Activated CD4-positive, alpha-beta T cell treated with anti-CD3 and anti-CD28 coated beads, Interleukin-2, amount 50 U/mL, for 16 hours (primary cell): ENCODE measurements at regions not wholly inside any gene's neighbourhood (a gene's known extent, or its start where the extent isn't known, plus 50 kb on each side); places are given as distances from the start of the nearest gene placed in this dataset.

Source experiments
- DNase-seq: peaks from one replicate; pipeline ENCODE4 v3.0.0-alpha.2; 2020

- DNase-seq: no peak
Observed at GRCh38 chr1:81613803-81614202, 186.9 kb upstream of the ADGRL2 start.

GRCh38 chr1:81607924-81608323, 192.8 kb upstream of the ADGRL2 start:
- DNase-seq: no peak

- no peak for DNase-seq
Observed at GRCh38 chr1:81607086-81607485, 193.6 kb upstream of the ADGRL2 start.

DNA sequence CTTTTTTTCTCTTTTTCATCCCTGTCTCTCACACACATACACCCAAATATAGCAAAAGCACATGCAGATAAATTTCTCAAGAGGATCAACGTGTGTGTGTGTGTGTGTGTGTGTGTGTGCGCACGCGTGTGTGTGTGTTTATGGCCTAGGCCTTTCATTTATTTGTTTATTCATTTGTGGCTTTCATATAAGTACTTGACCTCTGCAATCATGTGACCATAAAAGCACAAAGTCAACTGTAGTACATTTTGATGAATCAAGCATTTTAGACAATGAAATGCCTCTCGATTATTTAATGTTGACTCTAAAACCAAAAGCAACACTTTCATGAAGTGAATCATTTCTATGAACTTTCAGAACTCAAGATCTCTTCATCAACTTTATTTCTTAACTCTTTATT, 194.1 kb upstream of the ADGRL2 start:
- no peak for DNase-seq

DNA sequence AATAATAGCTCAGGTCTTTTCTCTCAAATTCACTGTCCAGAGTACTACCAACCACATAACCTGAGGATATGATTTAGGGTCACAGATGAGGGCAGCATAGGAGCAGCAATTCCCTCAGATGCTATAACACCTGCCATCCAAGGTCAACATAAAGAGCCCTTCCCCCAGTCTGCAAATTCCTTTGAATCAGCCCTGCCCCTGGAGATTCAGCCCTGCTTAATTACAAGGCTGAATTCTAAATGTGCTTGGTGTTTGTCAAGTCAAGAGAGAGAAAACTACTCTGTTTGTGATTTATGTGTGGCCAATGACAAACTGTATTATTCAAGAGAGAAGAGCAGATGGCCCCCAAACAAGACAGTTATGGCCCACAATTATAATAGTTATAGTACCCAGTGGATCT, 195.7 kb upstream of the ADGRL2 start:
- no peak for DNase-seq

DNA sequence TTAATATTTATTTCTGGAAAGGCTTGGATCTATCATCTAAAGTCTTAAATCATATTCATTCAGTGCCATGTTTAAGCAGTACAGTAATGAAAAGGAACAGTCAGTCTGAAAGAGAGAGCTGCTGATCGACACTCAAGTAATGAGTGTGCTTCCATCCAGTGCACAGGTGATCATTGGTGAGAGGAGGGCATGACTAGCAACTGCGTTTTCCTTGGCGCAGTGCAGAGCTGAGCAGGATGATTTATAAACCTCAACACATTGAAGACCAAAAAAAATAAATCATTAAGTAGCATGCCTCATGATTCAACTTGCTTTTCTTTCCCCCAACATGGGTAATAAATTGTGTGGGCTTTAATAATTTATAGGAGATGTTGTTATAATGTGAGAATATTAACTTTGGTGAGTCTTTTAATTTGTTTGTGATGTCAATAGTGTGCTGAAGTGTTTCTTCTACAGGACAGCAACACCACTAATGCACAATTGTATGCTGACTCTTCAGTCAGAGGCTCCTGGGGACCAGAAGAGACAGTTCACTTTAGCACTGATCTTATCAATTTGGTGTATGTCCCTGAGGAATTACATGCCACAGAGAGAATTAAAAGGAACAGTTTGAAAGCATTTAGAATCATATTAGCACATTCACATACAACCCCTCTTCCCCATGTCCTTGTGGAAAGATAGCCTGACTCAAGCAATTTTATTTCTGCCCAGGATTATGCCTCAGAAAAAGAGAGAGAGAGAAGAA, 199.7 kb upstream of the ADGRL2 start:
- no peak for DNase-seq

DNA sequence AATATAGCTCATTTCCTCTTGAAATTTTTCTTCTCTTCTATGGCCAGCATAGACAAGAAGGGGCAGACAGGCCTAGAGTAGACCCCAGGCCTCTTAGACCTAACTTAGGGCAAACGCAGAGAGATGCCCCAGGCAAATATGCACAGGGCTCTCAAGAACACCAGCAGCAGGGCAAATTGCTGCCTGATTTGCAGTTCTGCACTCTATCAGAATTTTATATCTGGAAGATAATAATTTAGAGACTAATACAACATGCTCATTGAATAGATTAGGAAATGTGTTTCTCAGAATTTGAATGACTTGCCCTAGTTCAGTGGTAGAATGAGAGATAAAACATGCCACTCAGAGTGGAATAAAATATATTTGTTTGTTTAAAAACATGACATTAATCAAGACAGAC, 200.4 kb upstream of the ADGRL2 start:
- no peak for DNase-seq

DNA sequence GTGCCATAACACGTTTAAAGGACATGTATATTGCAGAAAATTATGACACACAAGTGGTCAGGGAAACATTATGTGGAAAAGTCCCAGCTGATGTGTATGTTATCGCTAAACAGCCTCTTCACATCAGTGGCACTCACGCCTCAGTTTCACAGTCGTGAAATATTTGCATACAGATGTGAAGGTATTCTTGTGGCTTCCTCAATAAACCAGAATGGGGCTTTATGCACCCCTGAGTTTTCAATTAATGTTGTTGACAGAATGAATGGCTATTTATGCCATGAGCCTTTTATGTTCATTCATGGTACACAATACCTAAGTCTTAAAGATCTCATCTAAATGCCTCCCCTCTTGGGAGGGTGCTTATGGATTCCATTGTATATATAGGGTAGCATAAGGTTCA, 202.1 kb upstream of the ADGRL2 start:
- no peak for DNase-seq

DNA sequence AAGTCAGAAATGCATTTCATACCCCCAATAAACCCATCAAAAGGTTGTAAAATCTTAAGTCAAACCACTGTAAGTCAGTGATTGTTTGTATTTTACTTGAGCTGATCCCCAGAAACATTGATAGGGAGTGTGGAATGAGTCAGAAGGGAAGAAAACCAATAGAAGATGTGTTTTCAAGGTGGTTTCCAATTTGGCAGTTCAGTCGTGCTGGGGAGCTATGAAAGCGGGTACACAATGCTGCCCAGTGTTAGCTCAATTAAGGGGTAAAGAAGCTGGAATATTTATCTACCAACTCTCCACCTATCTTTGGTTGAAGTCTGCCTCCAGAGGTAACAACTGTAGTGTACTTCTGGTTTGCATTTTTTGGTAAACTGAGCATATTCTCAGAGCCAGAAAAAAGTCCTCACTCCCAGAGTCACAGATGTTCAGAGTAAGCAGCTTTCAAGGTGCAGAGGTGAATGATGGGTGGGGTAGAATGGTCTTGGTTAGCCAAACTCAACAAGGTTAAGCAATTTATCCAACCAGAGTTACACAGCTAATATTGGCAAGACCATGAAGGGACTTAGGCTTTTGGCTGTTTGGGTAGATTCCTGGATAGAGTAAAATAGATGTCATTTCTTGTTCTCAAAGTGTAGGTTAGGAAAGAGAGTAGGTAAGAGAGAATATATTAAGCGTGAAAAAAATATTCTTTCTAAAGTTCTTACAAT, 202.9 kb upstream of the ADGRL2 start:
- DNase-seq: no peak

GRCh38 chr1:81596341-81596740, 204.4 kb upstream of the ADGRL2 start:
- no peak for DNase-seq

- DNase-seq: no peak
Observed at GRCh38 chr1:81594206-81594605, 206.5 kb upstream of the ADGRL2 start.

DNA sequence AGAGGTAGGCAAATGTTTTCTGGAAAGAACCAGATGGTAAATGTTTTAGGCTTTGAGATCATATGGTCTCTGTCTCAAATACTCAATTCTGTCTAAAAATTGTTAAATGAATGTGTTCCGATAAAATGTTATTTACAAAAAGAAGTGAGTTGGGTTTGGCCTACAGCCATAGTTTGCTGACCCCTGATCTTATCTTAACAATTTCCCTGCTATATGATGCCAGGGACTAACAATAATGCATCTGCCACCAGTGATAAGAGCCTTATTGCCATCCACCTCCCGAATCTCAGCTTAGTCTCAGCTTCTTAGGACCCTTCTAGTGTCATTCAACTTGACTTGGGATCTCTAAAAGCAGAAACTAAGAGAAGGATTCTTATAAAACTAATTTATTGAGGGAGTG, 208.5 kb upstream of the ADGRL2 start:
- no peak for DNase-seq

DNA sequence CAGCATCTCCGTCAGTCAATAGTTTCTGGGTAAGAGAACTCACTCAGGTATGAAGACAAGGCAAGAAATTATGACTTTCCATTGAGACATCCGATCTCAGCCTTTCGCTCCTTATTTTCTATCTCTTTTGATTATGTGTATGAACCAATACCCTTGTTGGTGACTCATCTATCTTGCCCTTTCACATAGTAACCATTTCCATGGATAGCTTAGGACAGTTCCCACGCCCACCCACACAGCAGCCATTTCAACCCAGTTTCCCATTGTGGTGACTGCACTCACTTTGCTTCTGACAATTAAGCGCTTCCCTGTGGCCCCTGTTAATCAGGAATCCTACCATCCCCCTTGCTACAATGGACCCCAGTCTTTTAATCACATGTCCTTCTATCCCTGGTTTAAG, 210.6 kb upstream of the ADGRL2 start:
- DNase-seq: no peak

DNA sequence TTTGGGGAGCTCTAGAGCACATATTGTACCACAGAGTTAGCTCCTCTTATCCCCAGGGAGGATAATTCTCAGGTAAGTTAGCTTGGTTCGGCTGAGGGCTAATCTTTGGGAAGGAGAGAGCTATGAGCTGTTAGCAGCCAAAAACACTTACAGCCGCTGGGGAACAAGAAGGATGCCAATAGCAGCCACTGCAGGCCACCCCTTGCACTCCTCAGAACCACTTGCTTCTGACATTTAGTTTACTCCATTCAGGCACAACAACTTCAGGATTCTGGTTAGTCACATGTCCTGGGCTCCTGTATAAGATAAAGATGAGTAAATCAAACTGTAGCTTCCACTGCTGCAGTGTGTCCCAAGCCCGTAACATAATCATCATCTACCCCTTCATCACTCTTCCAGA, 212.6 kb upstream of the ADGRL2 start:
- DNase-seq: no peak

GRCh38 chr1:81587426-81587825, 213.3 kb upstream of the ADGRL2 start:
- no peak for DNase-seq

GRCh38 chr1:81585371-81585770, 215.4 kb upstream of the ADGRL2 start:
- DNase-seq: no peak

DNA sequence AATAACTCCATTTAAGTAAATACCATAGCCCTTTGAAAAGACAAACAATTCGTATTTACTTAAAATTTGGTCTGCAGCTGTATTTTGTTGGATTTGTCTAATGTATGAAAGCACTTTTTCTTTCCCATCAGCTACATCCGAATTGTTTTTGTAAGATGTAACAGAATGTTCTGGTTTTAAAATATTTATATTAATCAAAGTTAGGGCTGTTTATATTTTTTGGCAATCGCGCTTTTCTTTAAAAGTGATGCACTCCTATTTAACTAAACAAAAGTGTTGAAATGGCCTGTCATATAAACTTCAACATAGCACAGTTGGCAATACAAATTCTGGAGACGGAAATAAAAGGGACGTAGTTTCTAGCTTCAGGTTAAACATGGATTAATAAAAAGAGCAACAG, 216.3 kb upstream of the ADGRL2 start:
- no peak for DNase-seq

DNA sequence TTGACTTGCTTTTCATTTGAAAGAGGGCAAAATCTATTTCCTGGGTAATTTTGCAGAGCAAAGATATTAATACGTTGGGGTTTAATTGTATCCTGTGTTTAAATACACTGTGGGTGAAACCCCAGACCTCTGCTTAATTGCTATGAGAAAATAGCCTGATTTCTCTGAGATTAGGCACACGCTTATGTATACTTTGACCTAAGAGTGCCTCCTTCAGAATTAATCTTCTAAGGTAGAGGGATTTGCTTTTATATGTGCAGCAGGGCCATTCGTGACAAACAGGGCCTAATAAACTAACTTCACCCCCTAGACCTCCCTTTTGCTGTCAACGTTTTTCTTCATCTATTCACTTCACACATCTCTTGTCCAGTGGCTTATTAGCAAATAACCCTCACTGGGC, 216.9 kb upstream of the ADGRL2 start:
- DNase-seq: no peak

GRCh38 chr1:81582467-81582986, 218.2 kb upstream of the ADGRL2 start:
- no peak for DNase-seq

DNA sequence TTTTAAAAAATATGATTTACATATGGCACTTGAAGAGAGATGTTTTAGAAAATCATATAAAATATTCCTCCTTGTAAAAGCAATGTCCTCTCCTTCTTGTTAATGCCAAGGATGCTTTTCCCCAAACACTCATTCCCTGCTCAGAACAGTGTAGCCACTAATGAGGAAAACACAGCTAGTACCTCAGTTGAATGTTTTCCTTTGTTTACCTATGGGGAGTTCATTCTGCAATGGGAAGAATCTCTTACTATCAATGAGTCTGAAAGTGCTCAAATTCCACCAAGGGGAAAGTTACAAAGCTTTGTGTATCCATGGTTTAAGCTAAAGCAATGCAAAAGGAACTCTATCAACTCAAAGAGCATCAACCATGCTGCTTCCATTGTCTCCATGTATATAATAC, 221.9 kb upstream of the ADGRL2 start:
- DNase-seq: no peak

DNA sequence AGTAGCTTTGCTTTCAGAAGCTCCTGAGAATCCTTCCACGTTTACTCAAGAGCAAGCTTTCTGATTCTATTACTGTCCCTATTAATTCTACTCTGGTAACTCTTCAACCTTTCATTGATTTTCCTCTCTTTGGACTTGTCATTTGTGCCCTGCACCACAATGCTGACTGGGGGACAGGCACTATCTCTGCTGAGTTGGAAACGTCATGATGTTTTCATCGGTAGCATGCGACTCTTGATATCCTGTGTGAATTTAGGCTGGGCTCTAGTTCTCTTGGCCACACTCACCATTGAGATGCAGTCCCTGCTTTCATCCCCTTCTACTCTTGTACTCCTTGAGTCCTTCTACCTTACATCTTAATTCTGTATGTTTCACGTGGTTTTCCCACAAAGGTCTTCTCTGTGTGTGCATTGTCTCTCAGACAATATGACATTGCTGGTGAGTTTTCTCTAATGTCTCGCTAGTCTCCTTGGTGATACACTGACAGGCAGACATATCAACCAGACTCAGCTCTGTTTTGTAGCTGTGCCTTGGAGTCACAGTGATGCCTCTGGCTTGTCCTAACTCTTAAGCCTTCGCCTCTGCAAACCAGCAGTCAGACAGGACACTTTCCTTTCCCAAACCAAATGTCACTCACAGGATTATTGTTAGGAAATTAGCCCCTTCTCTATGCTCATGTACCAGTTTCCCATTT, 223.6 kb upstream of the ADGRL2 start:
- no peak for DNase-seq

DNA sequence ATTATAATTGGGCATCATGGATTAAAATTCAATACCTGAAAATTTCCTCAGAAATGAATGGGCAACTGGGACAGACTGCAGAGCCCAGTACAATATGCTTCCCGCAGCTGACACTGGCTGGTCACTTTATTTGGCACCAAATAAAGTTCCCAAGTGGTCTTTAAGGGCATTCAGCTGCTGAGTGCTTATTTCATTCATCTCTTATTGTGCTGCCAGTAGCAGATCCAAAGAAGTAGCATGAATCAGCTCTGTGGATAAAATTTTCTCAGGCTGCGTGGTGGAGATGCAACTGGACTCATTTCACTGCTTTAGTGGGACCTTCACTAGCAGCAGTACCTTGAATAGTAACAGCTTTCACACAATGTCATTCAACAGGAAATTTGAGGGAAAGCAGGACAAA, 226.3 kb upstream of the ADGRL2 start:
- DNase-seq: no peak

- no peak for DNase-seq
Observed at GRCh38 chr1:81573458-81573857, 227.3 kb upstream of the ADGRL2 start.

GRCh38 chr1:81571946-81572345, 228.8 kb upstream of the ADGRL2 start:
- no peak for DNase-seq
